ENCODE measurements at regions not wholly inside any gene's neighbourhood (a gene's known extent, or its start where the extent isn't known, plus 50 kb on each side); places are given as distances from the start of the nearest gene placed in this dataset.

GRCh38 chr1:43052786-43053439, 94.2 kb upstream of the SLC2A1 start:
- DNase-seq: no peak
- Histone ChIP-seq H3K4me3 (no peak overlapping the region), H3K36me3 (no peaks in the 10 kb centered on the region), H3K27ac (no peak overlapping the region), H3K9me3 (no peaks in the 10 kb centered on the region), H3K27me3 (ENCODE audit: low read depth) (no peaks in the 10 kb centered on the region), H3K4me1 (peaks cover 7% of the 10 kb centered on the region)
- no peak for TF ChIP-seq CTCF (IDR thresholded peaks at IDR 0.05)
- ATAC-seq: no peak
- intact Hi-C loops (cut with DNase I): no loop called here

GRCh38 chr1:43052322-43052721, 93.7 kb upstream of the SLC2A1 start:
- no peak for TF ChIP-seq CTCF (IDR thresholded peaks at IDR 0.05)
- peaks cover 7% of the 10 kb centered on the region for H3K4me1 ChIP-seq
- intact Hi-C loops (cut with DNase I): no loop called here
- H3K4me3 ChIP-seq: no peak overlapping the region
- DNase-seq (no peak), ATAC-seq (no peak)
- H3K27me3 ChIP-seq (ENCODE audit: low read depth): no peaks in the 10 kb centered on the region
- H3K27ac ChIP-seq: no peak overlapping the region
- H3K36me3 ChIP-seq: no peaks in the 10 kb centered on the region
- H3K9me3 ChIP-seq: no peaks in the 10 kb centered on the region

- Histone ChIP-seq H3K4me1 (no peaks in the 10 kb centered on the region), H3K9me3 (no peaks in the 10 kb centered on the region), H3K36me3 (no peaks in the 10 kb centered on the region), H3K27me3 (ENCODE audit: low read depth) (no peaks in the 10 kb centered on the region), H3K27ac (no peak overlapping the region), H3K4me3 (no peak overlapping the region)
- ATAC-seq (no peak), DNase-seq (no peak)
- no peak for TF ChIP-seq CTCF (IDR thresholded peaks at IDR 0.05)
- intact Hi-C loops (cut with DNase I): no loop called here
Observed at GRCh38 chr1:43049481-43049880, 90.8 kb upstream of the SLC2A1 start.

GRCh38 chr1:43048601-43049011, 89.9 kb upstream of the SLC2A1 start:
- Histone ChIP-seq H3K4me3 (no peak overlapping the region), H3K27me3 (ENCODE audit: low read depth) (no peaks in the 10 kb centered on the region), H3K27ac (no peak overlapping the region), H3K4me1 (no peaks in the 10 kb centered on the region), H3K36me3 (no peaks in the 10 kb centered on the region), H3K9me3 (no peaks in the 10 kb centered on the region)
- DNase-seq (no peak), ATAC-seq (no peak)
- TF ChIP-seq CTCF (IDR thresholded peaks at IDR 0.05): no peak
- intact Hi-C loops (cut with DNase I): no loop called here

- ATAC-seq: no peak
- H3K36me3 ChIP-seq: no peaks in the 10 kb centered on the region
- no peak for TF ChIP-seq CTCF (IDR thresholded peaks at IDR 0.05)
- intact Hi-C loops (cut with DNase I): no loop called here
- no peak for DNase-seq
- no peaks in the 10 kb centered on the region for H3K4me1 ChIP-seq
- no peak overlapping the region for H3K27ac ChIP-seq
- H3K9me3 ChIP-seq: no peaks in the 10 kb centered on the region
- H3K27me3 ChIP-seq (ENCODE audit: low read depth): no peaks in the 10 kb centered on the region
- H3K4me3 ChIP-seq: no peak overlapping the region
Observed at GRCh38 chr1:43047135-43047534, 88.5 kb upstream of the SLC2A1 start.
